HG03432 (cell line): ENCODE measurements at regions not wholly inside any gene's neighbourhood (a gene's known extent, or its start where the extent isn't known, plus 50 kb on each side); places are given as distances from the start of the nearest gene placed in this dataset.

Source experiments
- ATAC-seq: cut with Tn5 transposase; IDR thresholded peaks from one replicate; pipeline ENCODE4 v1.9.1; 2021; ENCODE audit warnings: mild to moderate bottlenecking, moderate library complexity; ENCODE audit not compliant: unreplicated experiment

GRCh38 chr2:122096761-122097160 lies 341.3 kb downstream of the TSN start:
- ATAC-seq = no peak

- no peak for ATAC-seq
Measured at GRCh38 chr2:122098306-122098705, 342.9 kb downstream of the TSN start.

GRCh38 chr2:122100346-122100745 lies 344.9 kb downstream of the TSN start:
- no peak for ATAC-seq

- ATAC-seq = no peak
Measured at GRCh38 chr2:122100756-122101155, 345.3 kb downstream of the TSN start.

- ATAC-seq = no peak
Measured at GRCh38 chr2:122101319-122101718, 345.9 kb downstream of the TSN start.

GRCh38 chr2:122105171-122105876 lies 349.9 kb downstream of the TSN start:
- no peak for ATAC-seq

GRCh38 chr2:122105877-122106206 lies 350.4 kb downstream of the TSN start:
- ATAC-seq = no peak

GRCh38 chr2:122108186-122108585 lies 352.7 kb downstream of the TSN start:
- ATAC-seq = no peak

- no peak for ATAC-seq
Measured at GRCh38 chr2:122112216-122113005, 357.0 kb downstream of the TSN start.

- no peak for ATAC-seq
Measured at GRCh38 chr2:122114421-122114820, 359.0 kb downstream of the TSN start.

- ATAC-seq = no peak
Measured at GRCh38 chr2:122117371-122117770, 361.9 kb downstream of the TSN start.

- ATAC-seq = no peak
Measured at GRCh38 chr2:122129399-122129798, 373.9 kb downstream of the TSN start.

GRCh38 chr2:122132147-122132691 lies 376.8 kb downstream of the TSN start:
- no peak for ATAC-seq

- no peak for ATAC-seq
Measured at GRCh38 chr2:122135021-122135937, 379.8 kb downstream of the TSN start.

- ATAC-seq = peak; percentile 54
Measured at GRCh38 chr2:122136056-122136455, 380.6 kb downstream of the TSN start.

- no peak for ATAC-seq
Measured at GRCh38 chr2:122138561-122138960, 383.1 kb downstream of the TSN start.

GRCh38 chr2:122139739-122140420 lies 384.4 kb downstream of the TSN start:
- ATAC-seq = no peak

- no peak for ATAC-seq
Measured at GRCh38 chr2:122144884-122145283, 389.4 kb downstream of the TSN start.

GRCh38 chr2:122145856-122146255 lies 390.4 kb downstream of the TSN start:
- ATAC-seq = no peak

GRCh38 chr2:122148128-122148767 lies 392.8 kb downstream of the TSN start:
- no peak for ATAC-seq
